Tibial nerve (tissue), 4 donors: ENCODE measurements at regions not wholly inside any gene's neighbourhood (a gene's known extent, or its start where the extent isn't known, plus 50 kb on each side); places are given as distances from the start of the nearest gene placed in this dataset.

Experiments
- EP300 ChIP-seq, 2 donors: sonication (generic); formaldehyde crosslinking; IDR thresholded peaks; one replicate each; pipeline ENCODE4 v1.6.1; 2017; ENCODE audit warnings: antibody characterized with exemption in 2 of 2, mild to moderate bottlenecking in 1 of 2
- POLR2A ChIP-seq, 2 donors: fragments of 450-650 bp; IDR thresholded peaks; one replicate each; pipeline ENCODE4 v1.6.1; 2017; ENCODE audit warnings: antibody characterized with exemption in 2 of 2, mild to moderate bottlenecking in 2 of 2, moderate library complexity in 2 of 2
- TF ChIP-seq, protein P1 (sequence below), 5 experiments: fragments of 200-600 bp in 3 of 5; fragments of 450-650 bp in 2 of 5; sonication (generic) in 3 of 5; IDR thresholded peaks; one replicate each; pipeline ENCODE4 v1.5.1; 2016 to 2019; ENCODE audit warnings: antibody characterized with exemption in 5 of 5, mild to moderate bottlenecking in 3 of 5, moderate library complexity in 2 of 5

DNA sequence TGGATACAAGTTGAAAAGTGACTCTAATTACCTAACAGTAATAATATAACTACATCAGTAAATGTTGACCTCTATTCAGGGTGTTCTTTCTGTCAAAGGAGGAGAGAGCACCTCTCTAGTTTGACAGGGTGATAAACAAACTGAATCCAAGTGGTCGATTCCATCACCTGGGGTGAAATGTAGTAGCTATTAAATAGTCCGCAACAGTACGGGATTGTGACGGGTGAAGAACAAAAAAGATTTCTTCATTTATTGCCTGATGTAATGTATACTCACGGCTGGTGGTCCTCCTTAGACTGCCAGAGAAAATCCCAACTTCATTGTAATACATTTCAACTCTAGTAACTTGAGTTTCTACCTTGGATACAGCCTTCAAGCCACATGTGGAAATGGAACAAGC lies 292.5 kb upstream of the CELF2 start:
- TF ChIP-seq, protein P1, sequence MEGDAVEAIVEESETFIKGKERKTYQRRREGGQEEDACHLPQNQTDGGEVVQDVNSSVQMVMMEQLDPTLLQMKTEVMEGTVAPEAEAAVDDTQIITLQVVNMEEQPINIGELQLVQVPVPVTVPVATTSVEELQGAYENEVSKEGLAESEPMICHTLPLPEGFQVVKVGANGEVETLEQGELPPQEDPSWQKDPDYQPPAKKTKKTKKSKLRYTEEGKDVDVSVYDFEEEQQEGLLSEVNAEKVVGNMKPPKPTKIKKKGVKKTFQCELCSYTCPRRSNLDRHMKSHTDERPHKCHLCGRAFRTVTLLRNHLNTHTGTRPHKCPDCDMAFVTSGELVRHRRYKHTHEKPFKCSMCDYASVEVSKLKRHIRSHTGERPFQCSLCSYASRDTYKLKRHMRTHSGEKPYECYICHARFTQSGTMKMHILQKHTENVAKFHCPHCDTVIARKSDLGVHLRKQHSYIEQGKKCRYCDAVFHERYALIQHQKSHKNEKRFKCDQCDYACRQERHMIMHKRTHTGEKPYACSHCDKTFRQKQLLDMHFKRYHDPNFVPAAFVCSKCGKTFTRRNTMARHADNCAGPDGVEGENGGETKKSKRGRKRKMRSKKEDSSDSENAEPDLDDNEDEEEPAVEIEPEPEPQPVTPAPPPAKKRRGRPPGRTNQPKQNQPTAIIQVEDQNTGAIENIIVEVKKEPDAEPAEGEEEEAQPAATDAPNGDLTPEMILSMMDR (IDR thresholded peaks at IDR 0.05), result no peak
- TF ChIP-seq POLR2A (IDR thresholded peaks at IDR 0.05) (no peak), EP300 (IDR thresholded peaks at IDR 0.05) (no peak)
